Hepatocyte (in vitro differentiated cells): ENCODE measurements at regions not wholly inside any gene's neighbourhood (a gene's known extent, or its start where the extent isn't known, plus 50 kb on each side); places are given as distances from the start of the nearest gene placed in this dataset.

ENCODE experiments used
- DNase-seq: peaks from one replicate; pipeline ENCODE4 v3.0.0-alpha.2; 2016; ENCODE audit warnings: low spot score
- H2AFZ ChIP-seq: fragments of 200-600 bp; sonication (generic); 2 replicates; pipeline ENCODE4 v1.6.0; 2016; ENCODE audit warnings: antibody characterized with exemption, mild to moderate bottlenecking
- H3K27ac ChIP-seq: fragments of 200-600 bp; sonication (generic); 2 replicates; pipeline ENCODE4 v1.5.1; 2016; ENCODE audit warnings: mild to moderate bottlenecking
- H3K27me3 ChIP-seq: fragments of 200-600 bp; sonication (generic); 2 replicates; pipeline ENCODE4 v1.6.1; 2016
- H3K36me3 ChIP-seq: fragments of 200-600 bp; sonication (generic); replicated peaks from 2 replicates; pipeline ENCODE4 v1.5.1; 2016; ENCODE audit warnings: low read depth; ENCODE audit not compliant: insufficient read depth
- H3K4me1 ChIP-seq: fragments of 200-600 bp; sonication (generic); 2 replicates; pipeline ENCODE4 v1.5.1; 2016; ENCODE audit warnings: mild to moderate bottlenecking, moderate library complexity; ENCODE audit not compliant: insufficient read depth
- H3K4me2 ChIP-seq: fragments of 200-600 bp; sonication (generic); 2 replicates; pipeline ENCODE4 v1.6.0; 2016
- H3K4me3 ChIP-seq: fragments of 200-600 bp; sonication (generic); 2 replicates; pipeline ENCODE4 v1.5.1; 2016; ENCODE audit warnings: mild to moderate bottlenecking
- H3K79me2 ChIP-seq: fragments of 200-600 bp; sonication (generic); 2 replicates; pipeline ENCODE4 v1.6.0; 2017; ENCODE audit warnings: mild to moderate bottlenecking
- H3K9me2 ChIP-seq: fragments of 200-600 bp; sonication (generic); replicated peaks from 2 replicates; pipeline ENCODE4 v1.6.0; 2017; ENCODE audit warnings: mild to moderate bottlenecking; ENCODE audit not compliant: insufficient read depth
- H3K9me3 ChIP-seq: fragments of 200-600 bp; sonication (generic); 2 replicates; pipeline ENCODE4 v1.5.1; 2016; ENCODE audit warnings: low read depth, mild to moderate bottlenecking
- H4K20me1 ChIP-seq: fragments of 200-600 bp; sonication (generic); 2 replicates; pipeline ENCODE4 v1.6.0; 2016; ENCODE audit warnings: mild to moderate bottlenecking; ENCODE audit not compliant: insufficient read depth, poor library complexity, severe bottlenecking
- EZH2 ChIP-seq: fragments of 200-600 bp; sonication (generic); IDR thresholded peaks from 2 replicates; pipeline ENCODE4 v1.6.1; 2016; ENCODE audit warnings: antibody characterized with exemption, mild to moderate bottlenecking, borderline replicate concordance
- EZH2phosphoT487 ChIP-seq: fragments of 200-600 bp; sonication (generic); IDR thresholded peaks from one replicate; pipeline ENCODE4 v1.6.1; 2018; ENCODE audit warnings: antibody characterized with exemption, mild to moderate bottlenecking, low read depth, moderate library complexity; ENCODE audit not compliant: unreplicated experiment, severe bottlenecking
- WGBS: methylation state at CpG from one replicate; pipeline ENCODE4 v1.1.6; 2016; ENCODE audit warnings: low lambda C conversion rate; ENCODE audit errors: missing lambda C conversion rate; 5-methylcytosine and 5-hydroxymethylcytosine counted together
- TF ChIP-seq, protein P1 (sequence below): fragments of 200-600 bp; sonication (generic); IDR thresholded peaks from 2 replicates; pipeline ENCODE4 v1.5.1; 2016; ENCODE audit warnings: antibody characterized with exemption, mild to moderate bottlenecking; ENCODE audit not compliant: poor library complexity

DNA sequence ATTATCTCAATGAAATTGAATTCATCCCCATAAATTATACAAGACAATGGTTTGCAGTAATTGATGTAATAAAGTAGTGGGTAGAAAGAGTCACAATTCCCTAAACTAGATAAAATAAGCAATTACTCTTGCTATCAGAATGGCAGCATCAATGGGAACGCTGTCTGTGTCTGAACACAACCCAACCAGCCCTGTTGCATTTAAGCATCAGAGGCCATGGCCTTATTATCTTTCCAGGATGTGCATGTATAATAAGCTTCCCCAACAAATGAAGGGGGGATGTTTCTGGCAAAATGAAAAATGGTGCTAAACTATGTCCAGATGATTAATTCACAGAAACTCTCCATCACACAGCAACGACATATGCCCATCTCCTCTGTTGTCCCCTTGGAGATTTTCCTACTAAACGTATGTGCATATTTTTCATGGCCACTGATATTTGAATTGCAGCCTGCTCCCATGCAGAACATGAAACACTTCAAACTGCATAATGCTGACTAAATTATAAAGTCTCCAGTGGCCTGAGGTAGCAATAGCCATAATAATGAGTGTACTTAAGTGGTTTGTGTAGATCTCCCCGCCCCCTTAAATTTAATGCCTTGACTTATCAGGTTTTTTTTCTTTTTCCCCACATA lies 306.9 kb upstream of the ADAMTS16 start:
- H3K4me1 ChIP-seq, result no peaks in the 10 kb centered on the region
- H3K9me3 ChIP-seq, result no peaks in the 10 kb centered on the region
- H4K20me1 ChIP-seq, result no peaks in the 10 kb centered on the region
- H3K4me3 ChIP-seq, result no peak overlapping the region
- H3K27ac ChIP-seq, result no peak overlapping the region
- no peak overlapping the region for H2AFZ ChIP-seq
- H3K9me2 ChIP-seq, result no peaks in the 10 kb centered on the region
- H3K36me3 ChIP-seq, result no peaks in the 10 kb centered on the region
- no peak for DNase-seq
- H3K79me2 ChIP-seq, result no peaks in the 10 kb centered on the region
- TF ChIP-seq, protein P1, sequence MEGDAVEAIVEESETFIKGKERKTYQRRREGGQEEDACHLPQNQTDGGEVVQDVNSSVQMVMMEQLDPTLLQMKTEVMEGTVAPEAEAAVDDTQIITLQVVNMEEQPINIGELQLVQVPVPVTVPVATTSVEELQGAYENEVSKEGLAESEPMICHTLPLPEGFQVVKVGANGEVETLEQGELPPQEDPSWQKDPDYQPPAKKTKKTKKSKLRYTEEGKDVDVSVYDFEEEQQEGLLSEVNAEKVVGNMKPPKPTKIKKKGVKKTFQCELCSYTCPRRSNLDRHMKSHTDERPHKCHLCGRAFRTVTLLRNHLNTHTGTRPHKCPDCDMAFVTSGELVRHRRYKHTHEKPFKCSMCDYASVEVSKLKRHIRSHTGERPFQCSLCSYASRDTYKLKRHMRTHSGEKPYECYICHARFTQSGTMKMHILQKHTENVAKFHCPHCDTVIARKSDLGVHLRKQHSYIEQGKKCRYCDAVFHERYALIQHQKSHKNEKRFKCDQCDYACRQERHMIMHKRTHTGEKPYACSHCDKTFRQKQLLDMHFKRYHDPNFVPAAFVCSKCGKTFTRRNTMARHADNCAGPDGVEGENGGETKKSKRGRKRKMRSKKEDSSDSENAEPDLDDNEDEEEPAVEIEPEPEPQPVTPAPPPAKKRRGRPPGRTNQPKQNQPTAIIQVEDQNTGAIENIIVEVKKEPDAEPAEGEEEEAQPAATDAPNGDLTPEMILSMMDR, result no peak
- TF ChIP-seq EZH2 (no peak), EZH2phosphoT487 (no peak)
- 85% methylated on average over 4 of the region's 4 CpGs for WGBS
- no peaks in the 10 kb centered on the region for H3K27me3 ChIP-seq
- H3K4me2 ChIP-seq, result no peak overlapping the region

GRCh38 chr5:4837489-4838058 lies 302.6 kb upstream of the ADAMTS16 start:
- Histone ChIP-seq H3K79me2 (no peaks in the 10 kb centered on the region), H3K4me3 (no peak overlapping the region), H3K36me3 (no peaks in the 10 kb centered on the region), H3K4me1 (no peaks in the 10 kb centered on the region), H3K27me3 (no peaks in the 10 kb centered on the region), H4K20me1 (no peaks in the 10 kb centered on the region), H3K4me2 (no peak overlapping the region), H3K9me3 (no peaks in the 10 kb centered on the region), H3K9me2 (no peaks in the 10 kb centered on the region), H2AFZ (no peak overlapping the region), H3K27ac (no peak overlapping the region)
- no peak for DNase-seq
- TF ChIP-seq EZH2phosphoT487 (no peak), EZH2 (no peak)
- TF ChIP-seq, protein P1, result no peak
- 95% methylated on average over 17 of the region's 28 CpGs for WGBS

GRCh38 chr5:4845221-4845620 lies 294.9 kb upstream of the ADAMTS16 start:
- no peak for DNase-seq
- no peak for TF ChIP-seq EZH2phosphoT487
- H3K9me2 ChIP-seq, result no peaks in the 10 kb centered on the region
- no peak overlapping the region for H3K4me2 ChIP-seq
- H3K9me3 ChIP-seq, result no peaks in the 10 kb centered on the region
- H3K27me3 ChIP-seq, result no peaks in the 10 kb centered on the region
- no peaks in the 10 kb centered on the region for H3K36me3 ChIP-seq
- H4K20me1 ChIP-seq, result no peaks in the 10 kb centered on the region
- H3K27ac ChIP-seq, result no peak overlapping the region
- H3K4me3 ChIP-seq, result no peak overlapping the region
- no peak overlapping the region for H2AFZ ChIP-seq
- no peaks in the 10 kb centered on the region for H3K79me2 ChIP-seq
- H3K4me1 ChIP-seq, result no peaks in the 10 kb centered on the region
- 99% methylated on average over 3 of the region's 3 CpGs for WGBS

DNA sequence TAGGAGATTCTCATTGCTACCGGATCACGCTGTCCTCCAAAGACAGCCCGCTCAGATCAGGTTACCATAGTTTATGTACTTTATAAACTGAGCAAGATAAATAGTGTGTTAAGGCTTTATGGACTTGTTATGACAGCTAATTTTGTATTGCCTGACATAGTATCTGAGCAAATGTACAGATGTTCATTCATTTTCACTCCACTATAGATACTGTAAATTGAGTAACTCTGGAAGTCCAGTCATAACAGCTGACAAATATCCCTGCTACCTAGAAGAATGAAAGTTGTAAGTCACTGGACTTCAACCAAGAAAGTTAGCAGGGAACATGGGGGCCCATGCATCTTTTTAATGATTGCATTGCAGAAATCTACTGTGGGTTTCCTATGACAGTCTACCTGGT lies 292.4 kb upstream of the ADAMTS16 start:
- Histone ChIP-seq H4K20me1 (no peaks in the 10 kb centered on the region), H3K9me3 (no peaks in the 10 kb centered on the region), H3K27ac (no peak overlapping the region), H3K4me1 (no peaks in the 10 kb centered on the region), H3K27me3 (no peaks in the 10 kb centered on the region), H3K9me2 (no peaks in the 10 kb centered on the region), H3K79me2 (no peaks in the 10 kb centered on the region), H3K36me3 (no peaks in the 10 kb centered on the region), H3K4me2 (no peak overlapping the region), H2AFZ (no peak overlapping the region), H3K4me3 (no peak overlapping the region)
- whole genome bisulfite sequencing, result 74% methylated on average over 3 of the region's 3 CpGs
- DNase-seq, result no peak
- TF ChIP-seq EZH2, result no peak
- TF ChIP-seq EZH2phosphoT487, result no peak
- TF ChIP-seq, protein P1, result no peak
